GM12878 (cell line): ENCODE measurements at regions not wholly inside any gene's neighbourhood (a gene's known extent, or its start where the extent isn't known, plus 50 kb on each side); places are given as distances from the start of the nearest gene placed in this dataset.

ENCODE experiments used
- ATAC-seq: fragments of 200-7000 bp; cut with Tn5 transposase; 3 replicates; pipeline ENCODE4 v1.9.1; 2020; ENCODE audit warnings: mild to moderate bottlenecking, moderate library complexity
- BruUV-seq: library from RNA; stranded (reverse); fragments of 400-500 nt; replicated peaks from 2 replicates; lab custom pipeline; 2021; lab: Mats Ljungman, UMichigan
- CTCF ChIA-PET: fragments of 300-600 bp; sonication (Branson Sonifier 250); formaldehyde crosslinking; extraction: SDS; loops from one replicate; lab custom pipeline; 2021; ENCODE audit warnings: inconsistent platforms; lab: Yijun Ruan, JAX
- POLR2A ChIA-PET: fragments of 350-600 bp; formaldehyde crosslinking; extraction: SDS; loops from one replicate; lab custom pipeline; 2021; ENCODE audit warnings: inconsistent platforms; lab: Charles Lee
- RAD21 ChIA-PET: fragments of 300-600 bp; sonication (Branson Sonifier 250); formaldehyde crosslinking; loops from one replicate; lab custom pipeline; 2023; ENCODE audit warnings: antibody characterized with exemption; ENCODE audit not compliant: unreplicated experiment; lab: Charles Lee
- SMC1A ChIA-PET: fragments of 300-600 bp; sonication (Branson Sonifier 250); formaldehyde crosslinking; loops from one replicate; lab custom pipeline; 2023; ENCODE audit not compliant: unreplicated experiment, uncharacterized antibody; lab: Charles Lee
- DNase-seq: peaks from one replicate; pipeline ENCODE4 v3.0.0-alpha.2; 2011; ENCODE audit warnings: low read depth, low spot score
- FAIRE-seq: peaks from 3 replicates; lab custom pipeline; 2011; peaks lifted over from hg19 to GRCh38; lab: Jason Lieb, UNC
- H2AFZ ChIP-seq: 2 replicates; pipeline ENCODE4 v1.6.0; 2011; ENCODE audit warnings: low read depth, low read length, control low read depth; ENCODE audit not compliant: control insufficient read depth
- H3K27ac ChIP-seq: 2 replicates; pipeline ENCODE4 v1.5.1; 2011; ENCODE audit warnings: control low read depth; ENCODE audit not compliant: control insufficient read depth, insufficient read depth
- H3K27me3 ChIP-seq, 2 experiments: replicated peaks in 1 of 2; 2 replicates each; pipeline versions ENCODE4 v1.6.0 to v1.6.1; 2011; ENCODE audit warnings: low read length in 1 of 2; ENCODE audit not compliant: control insufficient read depth in 2 of 2, insufficient read depth in 2 of 2
- H3K36me3 ChIP-seq, 2 experiments: 2 replicates each; pipeline ENCODE4 v1.5.1; 2011; ENCODE audit warnings: low read length in 1 of 2; ENCODE audit not compliant: control insufficient read depth in 2 of 2, insufficient read depth in 2 of 2
- H3K4me1 ChIP-seq: 2 replicates; pipeline ENCODE4 v1.6.1; 2011; ENCODE audit warnings: mild to moderate bottlenecking, low read length, moderate library complexity, mixed read lengths; ENCODE audit not compliant: control insufficient read depth, insufficient read depth
- H3K4me2 ChIP-seq: 2 replicates; pipeline ENCODE4 v1.6.0; 2011; ENCODE audit warnings: control low read depth; ENCODE audit not compliant: control insufficient read depth, insufficient read depth
- H3K4me3 ChIP-seq: fragments of 200-600 bp; sonication (generic); 2 replicates; pipeline ENCODE4 v1.5.1; 2016
- H3K79me2 ChIP-seq: 2 replicates; pipeline ENCODE4 v1.6.0; 2011; ENCODE audit warnings: low read length; ENCODE audit not compliant: control insufficient read depth, insufficient read depth
- H3K9ac ChIP-seq: 2 replicates; pipeline ENCODE4 v1.8.0; 2011; ENCODE audit warnings: low read length, control low read depth, mixed read lengths; ENCODE audit not compliant: control insufficient read depth, insufficient read depth
- H3K9me3 ChIP-seq: replicated peaks from 3 replicates; pipeline ENCODE4 v1.5.1; 2011; ENCODE audit warnings: mild to moderate bottlenecking, low read length; ENCODE audit not compliant: control insufficient read depth, insufficient read depth
- H4K20me1 ChIP-seq: 2 replicates; pipeline ENCODE4 v1.6.0; 2011; ENCODE audit not compliant: control insufficient read depth, insufficient read depth
- NR2F1 ChIP-seq: fragments of 450-650 bp; conservative IDR thresholded peaks from 2 replicates; pipeline ENCODE4 v1.6.1; 2017; ENCODE audit warnings: mild to moderate bottlenecking
- PAX8 ChIP-seq: fragments of 450-650 bp; IDR thresholded peaks from 2 replicates; pipeline ENCODE4 v1.6.1; 2017; ENCODE audit warnings: mild to moderate bottlenecking, moderate library complexity
- POLR2A ChIP-seq: IDR thresholded peaks from 2 replicates; pipeline ENCODE4 v1.6.1; 2011; ENCODE audit warnings: low read depth, mild to moderate bottlenecking, low read length
- SIX5 ChIP-seq: IDR thresholded peaks from 2 replicates; pipeline ENCODE4 v1.6.1; 2011; ENCODE audit warnings: mild to moderate bottlenecking, low read depth, low read length, moderate library complexity; ENCODE audit not compliant: severe bottlenecking
- SPI1 ChIP-seq: IDR thresholded peaks from 2 replicates; pipeline ENCODE4 v1.6.1; 2011; ENCODE audit warnings: low read depth, mild to moderate bottlenecking, low read length, moderate library complexity, borderline replicate concordance; ENCODE audit not compliant: insufficient read depth
- TAF1 ChIP-seq: IDR thresholded peaks from 2 replicates; pipeline ENCODE4 v1.6.1; 2011; ENCODE audit warnings: mild to moderate bottlenecking, low read depth, low read length, borderline replicate concordance
- WGBS: methylation state at CpG from one replicate; pipeline ENCODE4 v1.1.6; 2016; ENCODE audit warnings: low lambda C conversion rate; ENCODE audit not compliant: insufficient replicate concordance, insufficient coverage; ENCODE audit errors: missing lambda C conversion rate; 5-methylcytosine and 5-hydroxymethylcytosine counted together
- in situ Hi-C: fragments of 300-500 bp; cut with MboI; formaldehyde crosslinking; loops from 9 replicates; pipeline ENCODE4 v1.14.3; 2018; ENCODE audit warnings: mixed read lengths
- intact Hi-C: fragments of 100-400 bp; cut with micrococcal nuclease; formaldehyde crosslinking; loops from one replicate; pipeline ENCODE4 v1.14.2; 2022; ENCODE audit not compliant: unreplicated experiment
- TF ChIP-seq, protein P1 (sequence below): fragments of 450-650 bp; IDR thresholded peaks from 2 replicates; pipeline ENCODE4 v1.6.1; 2017; ENCODE audit warnings: mild to moderate bottlenecking

DNA sequence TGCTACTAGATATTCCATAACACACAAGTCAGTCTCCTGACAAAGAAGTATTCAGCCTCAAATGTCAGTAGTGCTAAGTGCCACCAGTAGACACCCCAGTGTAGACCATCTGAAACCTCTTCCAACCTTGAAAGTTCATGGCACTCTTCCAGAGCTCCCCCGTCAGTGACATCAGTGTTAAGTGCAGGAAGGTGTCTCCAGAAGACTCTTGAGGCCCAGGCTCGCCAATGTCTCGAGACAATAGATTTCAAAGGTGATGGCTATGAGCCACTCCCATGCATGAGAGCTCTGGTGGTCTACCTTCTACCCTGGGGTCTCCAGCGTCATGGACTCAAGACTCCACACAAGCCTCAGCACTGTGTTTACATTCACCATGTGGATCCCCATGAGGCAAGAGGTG, 183.8 kb downstream of the SMAD2 start (continued):
- TF ChIP-seq, protein P1, sequence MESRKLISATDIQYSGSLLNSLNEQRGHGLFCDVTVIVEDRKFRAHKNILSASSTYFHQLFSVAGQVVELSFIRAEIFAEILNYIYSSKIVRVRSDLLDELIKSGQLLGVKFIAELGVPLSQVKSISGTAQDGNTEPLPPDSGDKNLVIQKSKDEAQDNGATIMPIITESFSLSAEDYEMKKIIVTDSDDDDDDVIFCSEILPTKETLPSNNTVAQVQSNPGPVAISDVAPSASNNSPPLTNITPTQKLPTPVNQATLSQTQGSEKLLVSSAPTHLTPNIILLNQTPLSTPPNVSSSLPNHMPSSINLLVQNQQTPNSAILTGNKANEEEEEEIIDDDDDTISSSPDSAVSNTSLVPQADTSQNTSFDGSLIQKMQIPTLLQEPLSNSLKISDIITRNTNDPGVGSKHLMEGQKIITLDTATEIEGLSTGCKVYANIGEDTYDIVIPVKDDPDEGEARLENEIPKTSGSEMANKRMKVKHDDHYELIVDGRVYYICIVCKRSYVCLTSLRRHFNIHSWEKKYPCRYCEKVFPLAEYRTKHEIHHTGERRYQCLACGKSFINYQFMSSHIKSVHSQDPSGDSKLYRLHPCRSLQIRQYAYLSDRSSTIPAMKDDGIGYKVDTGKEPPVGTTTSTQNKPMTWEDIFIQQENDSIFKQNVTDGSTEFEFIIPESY = no peak
- TF ChIP-seq TAF1 = no peak
- no peak for TF ChIP-seq SPI1
- TF ChIP-seq, all 136 proteins: peak for 0

DNA sequence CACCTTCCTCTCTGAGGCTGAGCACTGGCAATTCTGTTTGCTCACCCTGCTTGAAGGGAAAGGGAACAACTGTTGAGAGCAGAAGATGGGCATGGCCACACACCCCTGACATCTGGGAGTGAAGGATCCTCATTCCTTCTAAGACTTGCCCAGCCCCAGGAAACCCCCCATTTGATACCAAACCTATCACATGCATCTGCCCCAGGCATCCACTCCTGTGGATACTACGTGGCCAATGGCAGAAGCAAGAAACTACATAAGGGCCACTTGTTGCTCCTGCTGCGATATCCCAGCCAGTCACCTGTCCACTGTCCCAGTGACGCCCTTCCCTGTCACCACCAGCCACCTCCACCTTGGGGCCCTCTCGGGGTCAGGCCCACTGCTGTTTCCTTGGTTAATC, 185.2 kb downstream of the SMAD2 start:
- H3K9me3 ChIP-seq = no peaks in the 10 kb centered on the region
- 25% methylated on average over 4 of the region's 4 CpGs for WGBS
- no TSS peak for BruUV-seq
- H3K27me3 ChIP-seq = no peaks in the 10 kb centered on the region
- H3K9ac ChIP-seq = no peak overlapping the region
- H3K27ac ChIP-seq = no peak overlapping the region
- SMC1A ChIA-PET = interaction anchor here (0.6 to 5.0 kb wide), 4 partner anchors 15 to 147 kb away, joined by 3 to 32 read pairs (median 3); no protein-coding TSS in a partner anchor
- in situ Hi-C loops = loop anchor here (5.0 kb wide), 2 partner anchors 153 to 533 kb away; no protein-coding TSS in a partner anchor
- intact Hi-C loops = no loop called here
- no peak overlapping the region for H2AFZ ChIP-seq
- ATAC-seq = no peak
- POLR2A ChIA-PET = interaction anchor here (0.7 kb wide), 1 partner anchor 36 kb away, joined by 5 read pairs; no protein-coding TSS in a partner anchor
- RAD21 ChIA-PET = interaction anchor here (1.0 kb wide), 1 partner anchor 149 kb away, joined by 3 read pairs; no protein-coding TSS in a partner anchor
- no peak overlapping the region for H3K4me3 ChIP-seq
- TF ChIP-seq SIX5 (no peak), POLR2A (no peak), NR2F1 (no peak), PAX8 (no peak)
- no peak for FAIRE-seq
- no peaks in the 10 kb centered on the region for H4K20me1 ChIP-seq
- CTCF ChIA-PET = interaction anchor here (0.6 kb wide), 1 partner anchor 631 kb away, joined by 3 read pairs; no protein-coding TSS in a partner anchor
- H3K79me2 ChIP-seq = no peaks in the 10 kb centered on the region
- H3K36me3 ChIP-seq = no peaks in the 10 kb centered on the region
- H3K4me1 ChIP-seq = no peaks in the 10 kb centered on the region
- no peak for DNase-seq
- no peak overlapping the region for H3K4me2 ChIP-seq
